Fibroblast of upper back skin (primary cell): ENCODE measurements at regions not wholly inside any gene's neighbourhood (a gene's known extent, or its start where the extent isn't known, plus 50 kb on each side); places are given as distances from the start of the nearest gene placed in this dataset.

ENCODE experiments used
- DNase-seq: peaks from one replicate; pipeline ENCODE4 v3.0.0-alpha.2; 2013

DNA sequence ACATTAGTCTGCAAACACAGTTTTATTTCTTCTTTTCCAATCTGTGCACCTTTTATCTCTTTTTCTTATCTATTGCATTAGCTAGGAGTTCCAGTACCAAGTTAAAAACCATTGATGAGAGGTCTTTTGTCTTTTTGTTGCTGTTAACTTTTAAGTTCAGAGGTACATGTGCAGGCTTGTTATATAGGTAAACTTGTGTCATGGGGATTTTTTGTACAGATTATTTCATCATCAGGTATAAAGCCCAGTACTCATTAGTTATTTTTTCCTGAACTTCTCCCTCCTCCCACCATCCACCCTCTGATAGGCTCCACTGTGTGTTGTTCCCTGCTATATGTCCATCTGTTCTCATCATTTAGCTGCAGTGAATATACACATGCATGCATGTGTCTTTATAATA lies 349.9 kb downstream of the PDHA2 start:
- DNase-seq: no peak

DNA sequence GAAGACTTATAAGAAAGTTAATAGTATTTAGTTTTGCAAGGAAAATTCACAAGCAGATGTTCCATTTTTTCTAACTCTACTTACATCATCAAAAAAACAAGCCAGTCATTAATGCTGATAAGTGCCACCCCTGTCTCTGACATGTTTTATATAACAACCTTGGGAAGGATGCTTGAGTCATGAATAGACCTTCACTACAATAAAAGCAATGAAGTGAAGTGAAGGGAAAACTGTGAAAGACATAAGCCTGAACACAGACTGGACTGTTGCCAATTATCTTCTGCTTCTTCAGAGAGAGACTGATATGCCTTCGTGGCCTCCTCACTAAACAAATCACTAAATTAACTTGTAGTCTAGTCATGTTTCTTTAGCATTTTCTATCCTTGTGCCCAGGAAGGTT lies 353.2 kb downstream of the PDHA2 start:
- DNase-seq: no peak

DNA sequence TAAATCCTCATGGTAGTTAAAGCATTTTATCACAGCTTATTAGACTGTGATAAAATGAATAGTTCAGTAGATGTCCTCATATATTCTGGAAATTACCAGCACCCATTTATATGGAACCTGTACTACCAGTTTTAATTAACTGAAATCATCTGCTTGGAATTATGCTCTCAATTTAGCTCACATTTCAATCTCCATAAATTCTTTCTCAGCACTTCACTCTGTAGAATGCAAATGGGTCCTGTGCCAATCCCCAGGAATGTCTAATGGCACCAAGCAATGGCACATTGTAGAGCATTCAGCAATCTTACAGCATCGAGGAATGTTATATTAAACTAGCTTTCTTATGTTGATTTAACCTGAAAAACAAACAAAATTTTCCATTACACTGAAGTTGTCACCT lies 355.1 kb downstream of the PDHA2 start:
- peak; percentile 2 for DNase-seq

DNA sequence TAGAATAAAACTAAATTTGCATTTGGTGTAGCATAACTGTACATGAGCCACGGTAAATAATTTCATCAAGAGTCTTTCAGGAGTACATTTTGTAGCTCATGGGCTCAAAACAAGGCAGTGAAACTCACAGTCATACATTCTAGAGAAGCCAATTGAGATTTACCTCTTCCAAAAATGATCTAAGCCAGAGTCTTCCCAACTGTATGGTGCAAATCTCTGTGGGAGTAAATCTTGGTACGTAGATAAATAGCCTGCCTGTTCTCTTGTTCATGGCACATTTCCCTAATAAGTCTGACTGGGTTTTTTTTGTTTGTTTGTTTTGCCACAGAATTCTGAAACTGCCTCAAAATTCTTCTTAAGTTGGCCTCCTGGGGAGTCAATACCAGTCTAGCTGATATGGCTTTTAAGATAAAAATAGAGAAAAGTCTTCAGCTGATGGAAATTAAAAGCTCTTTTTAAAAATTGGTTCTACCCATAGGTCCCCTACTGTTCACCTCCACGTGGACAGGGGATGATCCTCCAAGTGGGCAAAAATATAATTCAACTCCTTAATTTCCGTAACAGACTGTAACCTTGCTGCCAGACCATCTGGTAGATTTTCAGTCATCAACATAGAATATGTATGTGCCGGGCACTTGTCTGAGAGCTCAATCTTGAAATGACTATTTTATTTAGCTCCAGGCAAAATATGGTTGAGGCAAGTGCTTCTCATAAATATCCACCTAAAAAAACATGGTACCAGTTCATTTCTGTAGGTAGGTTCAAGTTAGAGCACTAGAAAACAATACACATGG lies 365.4 kb downstream of the PDHA2 start:
- no peak for DNase-seq

DNA sequence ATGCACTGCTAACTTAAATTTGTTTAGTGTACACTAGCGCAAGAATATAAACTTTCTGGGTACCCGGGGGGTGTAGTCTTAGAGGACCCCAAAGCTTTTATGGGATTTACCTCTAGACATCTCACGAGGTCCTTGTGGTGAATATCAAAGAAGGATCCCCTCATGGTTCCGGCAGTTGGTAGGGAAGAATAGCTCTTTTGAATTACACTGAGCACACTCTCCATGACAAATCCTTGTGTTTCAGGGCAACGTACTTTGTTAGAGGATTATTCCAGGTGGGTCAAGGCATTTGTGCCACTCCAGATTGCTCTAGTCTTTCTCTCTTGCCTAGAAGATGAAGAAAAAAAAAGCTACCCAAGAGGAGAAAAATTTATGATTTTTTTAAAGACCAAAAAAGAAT lies 387.6 kb downstream of the PDHA2 start:
- DNase-seq: no peak

- DNase-seq: no peak
Measured at GRCh38 chr4:96228463-96228862, 388.6 kb downstream of the PDHA2 start.

- no peak for DNase-seq
Measured at GRCh38 chr4:96240041-96240440, 400.1 kb downstream of the PDHA2 start.

DNA sequence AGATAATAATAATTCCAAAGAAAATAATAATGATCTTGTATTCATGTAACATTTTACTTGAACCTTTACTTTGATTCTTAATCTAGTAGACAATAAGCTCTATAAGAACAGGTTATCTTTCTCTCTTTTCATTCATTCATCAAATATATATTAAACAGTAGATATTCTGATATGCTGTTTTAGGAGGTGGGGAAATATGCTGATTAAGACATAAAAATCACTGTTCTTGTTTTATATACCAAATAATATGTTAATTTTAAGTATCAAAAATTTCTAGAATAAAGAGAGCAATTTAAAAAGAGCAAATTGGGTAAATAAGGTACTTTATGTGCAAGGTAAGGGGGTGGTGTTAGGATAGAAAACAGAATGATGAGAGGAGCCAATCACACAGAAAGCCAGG lies 401.9 kb downstream of the PDHA2 start:
- no peak for DNase-seq

GRCh38 chr4:96247096-96247495 lies 407.2 kb downstream of the PDHA2 start:
- no peak for DNase-seq

GRCh38 chr4:96248225-96248624 lies 408.3 kb downstream of the PDHA2 start:
- DNase-seq: no peak

DNA sequence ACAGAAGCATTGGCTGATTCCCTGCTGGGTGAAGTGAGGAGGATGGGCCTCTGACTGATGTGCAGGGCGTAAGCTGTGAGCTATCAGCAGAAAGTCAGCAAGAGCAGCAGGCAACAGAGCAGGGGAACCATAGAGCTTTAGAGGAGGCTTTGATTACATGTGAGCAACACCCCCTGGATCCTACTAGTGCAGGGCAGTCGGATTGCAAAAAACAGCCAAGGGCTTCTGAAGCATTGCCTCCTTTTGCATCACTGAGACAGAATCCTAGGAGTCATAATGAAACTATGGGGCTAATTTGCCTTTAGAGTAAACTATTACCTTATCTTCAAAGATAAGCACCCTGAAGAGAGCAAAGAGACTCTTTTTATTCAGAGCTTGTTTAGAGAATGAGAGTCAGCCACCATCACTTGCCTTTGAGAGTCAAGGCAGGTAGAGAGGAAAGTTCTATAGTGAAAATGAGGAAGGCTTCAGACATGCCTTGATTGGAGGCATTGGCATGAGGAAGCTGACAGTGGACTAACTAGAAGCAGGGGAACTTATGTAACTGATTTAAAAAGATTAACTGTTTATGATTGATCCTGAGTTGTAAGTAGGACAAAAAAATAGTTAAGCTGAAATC lies 420.3 kb downstream of the PDHA2 start:
- DNase-seq: peak; percentile 2

- no peak for DNase-seq
Measured at GRCh38 chr4:96262057-96262456, 422.2 kb downstream of the PDHA2 start.

DNA sequence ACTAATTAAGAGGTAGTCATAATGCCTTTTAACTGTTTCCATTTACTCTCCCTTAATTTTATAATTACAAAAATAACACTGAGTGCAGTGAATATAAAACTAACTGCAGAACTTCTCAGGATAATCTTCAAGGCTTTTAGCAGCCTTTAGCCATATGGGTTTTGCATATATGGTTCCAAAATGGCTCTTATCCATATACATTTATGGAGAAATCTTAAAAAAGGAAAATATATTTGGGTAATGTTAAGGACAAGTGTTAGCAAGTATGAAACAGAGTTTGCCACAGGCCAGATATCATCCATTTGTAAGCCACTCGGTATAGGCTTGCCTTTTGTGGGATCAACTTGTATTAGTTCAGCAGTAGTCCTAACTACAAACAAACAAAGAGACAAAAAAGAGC lies 423.4 kb downstream of the PDHA2 start:
- DNase-seq: no peak

DNA sequence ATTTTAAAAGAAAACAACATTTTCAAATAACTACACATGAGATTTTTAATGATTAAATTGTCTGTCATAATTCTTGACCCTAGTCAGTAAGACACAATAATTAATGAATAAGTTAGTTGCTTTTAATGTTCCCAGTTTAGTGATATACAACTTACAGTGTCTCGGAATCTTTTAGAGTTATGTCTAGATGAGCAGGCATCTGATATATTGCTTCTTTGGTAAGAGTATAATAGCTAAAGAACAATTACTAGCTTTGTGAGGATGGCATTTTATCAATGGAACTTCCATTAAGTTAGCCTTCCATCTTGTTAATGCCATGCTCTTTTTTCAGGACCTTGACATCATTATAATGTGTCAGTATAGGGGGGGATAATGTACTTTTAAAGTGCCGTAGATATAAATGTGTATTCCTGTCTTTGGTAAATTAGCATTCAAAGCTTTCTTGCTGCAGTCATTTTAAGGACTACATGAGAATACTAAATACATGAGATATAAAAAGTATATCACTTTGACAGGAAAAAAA lies 425.1 kb downstream of the PDHA2 start:
- DNase-seq: no peak

- DNase-seq: no peak
Measured at GRCh38 chr4:96293806-96294205, 453.9 kb downstream of the PDHA2 start.

- no peak for DNase-seq
Measured at GRCh38 chr4:96295143-96295741, 455.3 kb downstream of the PDHA2 start.

DNA sequence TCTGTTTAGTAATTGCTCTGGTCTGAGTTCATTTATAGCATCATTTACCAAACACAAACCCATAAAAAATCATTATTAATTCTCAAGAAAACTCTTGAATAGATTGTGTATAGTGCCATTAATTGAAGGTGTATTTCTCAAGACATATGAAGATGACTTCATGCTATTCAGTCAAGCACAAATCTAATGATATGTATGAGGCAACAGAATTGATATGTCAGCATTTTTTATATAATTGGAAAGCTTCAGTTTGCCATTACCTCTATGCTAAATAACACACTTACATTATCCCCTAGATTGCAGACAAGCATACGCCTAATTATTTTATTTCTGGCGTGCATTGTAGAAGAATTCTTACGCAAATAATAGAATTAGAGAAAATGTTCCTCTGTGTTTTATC lies 461.8 kb downstream of the PDHA2 start:
- no peak for DNase-seq

DNA sequence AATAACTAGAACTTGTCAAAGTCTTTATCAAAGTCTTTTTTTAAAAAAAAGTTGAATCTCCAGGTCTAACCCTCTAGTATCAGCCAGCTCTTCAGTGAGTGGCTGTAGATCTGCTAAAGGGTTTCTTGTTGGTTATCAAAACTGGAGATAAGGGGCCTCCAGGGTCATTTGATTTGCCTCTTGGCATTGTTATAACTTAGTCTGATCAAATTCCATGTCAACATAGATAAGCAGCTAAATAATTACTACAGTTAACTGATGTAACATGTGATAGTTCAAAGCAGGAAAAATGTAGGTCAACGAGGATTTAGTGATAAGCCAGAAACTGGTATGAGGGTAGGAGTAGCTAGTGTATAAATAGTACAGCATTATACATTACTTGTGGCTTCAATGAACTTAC lies 465.1 kb downstream of the PDHA2 start:
- no peak for DNase-seq

DNA sequence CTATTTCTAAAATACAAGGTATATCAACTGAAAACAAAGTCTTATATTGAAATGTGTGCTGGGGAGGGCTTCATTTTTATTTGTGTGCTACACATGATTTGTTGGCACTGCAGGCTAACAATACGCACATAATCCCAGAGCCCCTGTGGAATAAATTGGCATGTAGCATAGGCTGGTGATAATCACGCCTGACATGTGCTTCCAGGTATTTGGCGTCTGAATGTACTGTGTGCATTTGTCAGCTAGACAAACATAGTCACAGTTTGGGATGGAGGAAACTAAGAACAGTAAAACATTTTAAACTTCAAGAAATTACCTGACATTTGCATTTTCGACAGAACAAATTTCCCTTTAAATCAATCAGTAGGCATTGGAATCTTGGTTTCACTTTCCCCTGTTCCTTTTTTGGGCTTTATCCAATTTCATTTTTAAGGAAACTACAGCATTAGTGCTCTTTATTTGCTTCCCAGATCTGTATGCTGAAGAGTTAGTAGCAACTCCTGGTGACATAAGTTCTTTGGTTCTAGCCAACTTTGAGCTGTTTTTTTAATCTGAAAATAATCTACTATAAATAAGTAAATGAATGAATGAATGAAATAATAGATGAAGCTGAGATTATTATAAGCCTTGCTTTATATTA lies 472.3 kb downstream of the PDHA2 start:
- DNase-seq: no peak

GRCh38 chr4:96315815-96316214 lies 475.9 kb downstream of the PDHA2 start:
- peak; percentile 0 for DNase-seq

- no peak for DNase-seq
Measured at GRCh38 chr4:96316776-96317175, 476.9 kb downstream of the PDHA2 start.

- no peak for DNase-seq
Measured at GRCh38 chr4:96317891-96318290, 478.0 kb downstream of the PDHA2 start.

- DNase-seq: no peak
Measured at GRCh38 chr4:96326846-96327245, 487.0 kb downstream of the PDHA2 start.

DNA sequence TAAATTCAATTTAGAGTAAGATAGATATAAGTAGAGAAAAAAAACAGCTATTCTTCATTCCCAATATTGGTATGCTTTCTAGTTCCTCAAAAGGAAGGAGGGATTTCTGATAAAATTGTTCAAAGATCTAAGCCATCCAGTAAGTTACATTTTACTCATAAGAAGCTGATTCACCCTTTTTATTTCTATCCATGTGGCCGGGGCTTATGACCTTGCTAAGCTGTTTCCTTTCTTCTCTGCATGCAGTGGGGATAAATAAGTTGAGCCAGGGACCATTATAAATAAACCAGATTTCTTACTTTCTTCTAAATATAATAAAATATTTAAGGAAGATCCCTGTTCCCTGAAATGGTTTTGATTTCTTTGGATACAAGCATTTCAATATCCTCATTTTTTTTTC lies 502.3 kb downstream of the PDHA2 start:
- no peak for DNase-seq
